ENCODE measurements at regions not wholly inside any gene's neighbourhood (a gene's known extent, or its start where the extent isn't known, plus 50 kb on each side); places are given as distances from the start of the nearest gene placed in this dataset.

GRCh38 chr3:148191966-148192365 lies 505.7 kb upstream of the AGTR1 start:
- no peak for TF ChIP-seq CTCF (IDR thresholded peaks at IDR 0.05; ENCODE audit: insufficient read depth, low read depth, low read length, missing control alignments)
- no peak overlapping the region for H3K4me3 ChIP-seq (ENCODE audit: low read depth, low read length)
- no peak for DNase-seq (ENCODE audit: low read depth)

- no peak for DNase-seq (ENCODE audit: low read depth)
- no peak for TF ChIP-seq CTCF (IDR thresholded peaks at IDR 0.05; ENCODE audit: insufficient read depth, low read depth, low read length, missing control alignments)
- H3K4me3 ChIP-seq (ENCODE audit: low read depth, low read length) = no peak overlapping the region
Measured at GRCh38 chr3:148197061-148197460, 500.6 kb upstream of the AGTR1 start.

GRCh38 chr3:148202386-148202785 lies 495.3 kb upstream of the AGTR1 start:
- no peak for DNase-seq (ENCODE audit: low read depth)

GRCh38 chr3:148203297-148204010 lies 494.2 kb upstream of the AGTR1 start:
- DNase-seq (ENCODE audit: low read depth) = peak; percentile 47
- no peak overlapping the region; the same call in 1 of the 2 replicates for H3K4me3 ChIP-seq (ENCODE audit: low read depth, low read length)

More at GRCh38 chr3:148202386-148202785, 495.3 kb upstream of the AGTR1 start:
- TF ChIP-seq CTCF (IDR thresholded peaks at IDR 0.05; ENCODE audit: insufficient read depth, low read depth, low read length, missing control alignments) = no peak
- no peak overlapping the region for H3K4me3 ChIP-seq (ENCODE audit: low read depth, low read length)

GRCh38 chr3:148204131-148204530 lies 493.6 kb upstream of the AGTR1 start:
- no peak overlapping the region for H3K4me3 ChIP-seq (ENCODE audit: low read depth, low read length)
- DNase-seq (ENCODE audit: low read depth) = no peak
- TF ChIP-seq CTCF (IDR thresholded peaks at IDR 0.05; ENCODE audit: insufficient read depth, low read depth, low read length, missing control alignments) = no peak

More at GRCh38 chr3:148203297-148204010, 494.2 kb upstream of the AGTR1 start:
- TF ChIP-seq CTCF (IDR thresholded peaks at IDR 0.05; ENCODE audit: insufficient read depth, low read depth, low read length, missing control alignments) = no peak

- DNase-seq (ENCODE audit: low read depth) = no peak
- H3K4me3 ChIP-seq (ENCODE audit: low read depth, low read length) = no peak overlapping the region
- no peak for TF ChIP-seq CTCF (IDR thresholded peaks at IDR 0.05; ENCODE audit: insufficient read depth, low read depth, low read length, missing control alignments)
Measured at GRCh38 chr3:148205977-148206376, 491.7 kb upstream of the AGTR1 start.

- no peak overlapping the region for H3K4me3 ChIP-seq (ENCODE audit: low read depth, low read length)
- DNase-seq (ENCODE audit: low read depth) = no peak
- no peak for TF ChIP-seq CTCF (IDR thresholded peaks at IDR 0.05; ENCODE audit: insufficient read depth, low read depth, low read length, missing control alignments)
Measured at GRCh38 chr3:148206446-148206845, 491.3 kb upstream of the AGTR1 start.

Measured in GM12865 (cell line).